ENCODE measurements at regions not wholly inside any gene's neighbourhood (a gene's known extent, or its start where the extent isn't known, plus 50 kb on each side); places are given as distances from the start of the nearest gene placed in this dataset.

GRCh38 chr6:100944644-100945043 is 63.5 kb upstream of the ASCC3 start:
- DNase-seq, result no peak

- no peak for DNase-seq
Measured at GRCh38 chr6:100946021-100946540, 65.0 kb upstream of the ASCC3 start.

GRCh38 chr6:100946711-100947110 is 65.6 kb upstream of the ASCC3 start:
- no peak for DNase-seq

- no peak for DNase-seq
Measured at GRCh38 chr6:100948381-100949133, 67.4 kb upstream of the ASCC3 start.

GRCh38 chr6:100952006-100952405 is 70.9 kb upstream of the ASCC3 start:
- DNase-seq, result no peak

- no peak for DNase-seq
Measured at GRCh38 chr6:100959280-100959679, 78.2 kb upstream of the ASCC3 start.

- DNase-seq, result no peak
Measured at GRCh38 chr6:100962466-100962865, 81.3 kb upstream of the ASCC3 start.

- no peak for DNase-seq
Measured at GRCh38 chr6:100965067-100965466, 83.9 kb upstream of the ASCC3 start.

GRCh38 chr6:100968949-100969348 is 87.8 kb upstream of the ASCC3 start:
- DNase-seq, result no peak

- no peak for DNase-seq
Measured at GRCh38 chr6:100979267-100979666, 98.1 kb upstream of the ASCC3 start.

- DNase-seq, result no peak
Measured at GRCh38 chr6:100980949-100981348, 99.8 kb upstream of the ASCC3 start.

- DNase-seq, result no peak
Measured at GRCh38 chr6:100986921-100987320, 105.8 kb upstream of the ASCC3 start.

- no peak for DNase-seq
Measured at GRCh38 chr6:100987556-100987955, 106.4 kb upstream of the ASCC3 start.

GRCh38 chr6:100988391-100988984 is 107.4 kb upstream of the ASCC3 start:
- no peak for DNase-seq

- DNase-seq, result no peak
Measured at GRCh38 chr6:100990070-100990469, 108.9 kb upstream of the ASCC3 start.

- DNase-seq, result no peak
Measured at GRCh38 chr6:100996409-100996808, 115.3 kb upstream of the ASCC3 start.

GRCh38 chr6:100998111-100998510 is 117.0 kb upstream of the ASCC3 start:
- no peak for DNase-seq

- DNase-seq, result no peak
Measured at GRCh38 chr6:100999034-100999597, 118.0 kb upstream of the ASCC3 start.

GRCh38 chr6:101000341-101000740 is 119.2 kb upstream of the ASCC3 start:
- DNase-seq, result no peak

- no peak for DNase-seq
Measured at GRCh38 chr6:101001012-101001411, 119.9 kb upstream of the ASCC3 start.

- DNase-seq, result no peak
Measured at GRCh38 chr6:101001607-101002006, 120.5 kb upstream of the ASCC3 start.

- no peak for DNase-seq
Measured at GRCh38 chr6:101003075-101003474, 121.9 kb upstream of the ASCC3 start.

- peak in 1 of 2 donors; percentile 30 for DNase-seq
Measured at GRCh38 chr6:101011186-101011585, 130.1 kb upstream of the ASCC3 start.

- DNase-seq, result no peak
Measured at GRCh38 chr6:101013612-101014195, 132.6 kb upstream of the ASCC3 start.

All from CD4-positive, alpha-beta T cell treated with Interleukin-1 beta for 1 hour (primary cell).